ENCODE measurements at regions not wholly inside any gene's neighbourhood (a gene's known extent, or its start where the extent isn't known, plus 50 kb on each side); places are given as distances from the start of the nearest gene placed in this dataset.
"Not testable (repeated sequence)": the region's sequence is repeated elsewhere in the genome, so short reads cannot be mapped to it uniquely, and the experiment has no call there.

DNA sequence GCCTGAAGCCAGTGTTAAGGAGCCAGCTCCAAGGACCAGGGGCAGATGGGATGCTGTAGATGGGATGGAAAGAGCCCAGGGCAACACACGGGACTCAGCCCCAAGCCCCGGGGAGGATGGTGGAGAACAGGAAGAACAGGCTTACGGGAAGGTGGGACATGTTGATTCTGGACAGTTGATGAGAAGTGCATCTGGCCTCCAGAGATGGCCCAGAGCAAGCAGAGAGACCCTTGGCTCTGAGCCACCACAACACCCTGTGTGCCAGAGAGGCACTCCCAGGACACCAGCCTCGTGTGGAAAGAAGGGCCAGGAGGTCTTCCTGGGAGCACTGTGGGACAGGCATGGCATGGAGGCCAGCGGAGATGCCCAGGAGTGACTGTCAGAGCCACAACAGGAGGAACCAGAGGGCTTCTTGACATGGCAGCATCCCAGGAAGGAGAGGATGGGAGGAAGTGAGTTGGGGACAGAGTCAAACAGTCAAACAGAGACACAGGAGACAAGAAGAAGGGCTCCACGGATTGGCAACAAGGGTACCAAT is 156.3 kb upstream of the MVB12B start:
- no peak for DNase-seq (ENCODE audit: low read depth in 2 of 2)

DNA sequence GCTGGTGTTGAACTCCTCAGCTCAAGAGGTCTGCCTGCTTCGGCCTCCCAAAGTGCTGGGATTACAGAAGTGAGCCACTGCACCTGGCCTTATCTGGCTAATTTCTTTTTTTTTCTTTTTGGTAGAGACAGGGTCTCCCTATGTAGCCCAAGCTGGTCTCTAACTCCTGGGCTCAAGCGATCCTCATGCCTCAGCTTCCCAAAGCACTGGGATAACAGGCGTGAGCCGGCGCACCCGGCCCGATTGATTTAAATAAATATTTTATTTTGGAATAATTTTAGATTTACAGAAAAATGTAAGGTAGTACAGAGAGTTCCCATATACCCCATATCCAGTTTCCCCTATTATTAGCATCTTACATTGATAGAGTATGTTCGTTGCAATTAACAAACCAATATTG is 155.0 kb upstream of the MVB12B start:
- DNase-seq (ENCODE audit: low read depth in 2 of 2) = no peak

DNA sequence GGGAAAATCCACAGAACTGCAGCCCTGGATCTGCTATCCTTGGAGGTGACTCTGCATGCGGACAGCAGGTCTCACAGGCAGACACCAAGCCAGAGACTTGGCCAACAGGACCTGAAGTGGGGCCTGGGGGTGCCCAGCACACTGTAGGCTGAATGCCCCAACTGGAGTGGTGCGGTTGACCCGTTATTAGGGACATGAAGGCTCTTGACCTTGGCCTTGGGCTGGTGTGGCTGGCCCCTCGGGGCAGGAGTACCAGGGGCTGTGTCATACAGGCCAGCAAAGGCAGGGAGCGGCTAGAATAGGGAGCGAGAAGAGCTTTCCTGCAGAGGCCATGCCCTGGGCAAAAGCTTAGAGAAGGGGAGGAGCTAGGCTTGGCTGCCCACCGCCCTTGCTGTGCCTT is 153.2 kb upstream of the MVB12B start:
- DNase-seq (ENCODE audit: low read depth in 2 of 2) = no peak

DNA sequence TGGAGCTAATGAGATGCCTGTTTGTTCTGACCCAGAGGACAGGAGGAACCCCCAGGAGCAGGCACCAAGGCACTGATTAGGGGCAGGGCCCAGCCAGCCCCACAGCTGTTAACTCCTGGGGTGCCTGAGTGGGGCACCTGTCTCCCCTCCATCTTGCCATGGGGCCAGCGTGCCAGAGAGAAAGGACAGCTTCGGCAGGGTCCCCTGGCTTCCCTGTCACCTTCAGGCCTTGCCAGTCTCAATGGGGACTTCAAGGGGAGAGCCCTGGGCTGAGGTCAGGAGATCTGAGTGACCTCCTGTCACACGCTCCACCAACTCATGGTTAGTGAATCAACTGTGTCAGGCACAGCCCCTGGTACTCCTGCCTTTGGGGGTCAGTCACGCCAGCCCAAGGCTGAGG is 152.7 kb upstream of the MVB12B start:
- no peak for DNase-seq (ENCODE audit: low read depth in 2 of 2)

DNA sequence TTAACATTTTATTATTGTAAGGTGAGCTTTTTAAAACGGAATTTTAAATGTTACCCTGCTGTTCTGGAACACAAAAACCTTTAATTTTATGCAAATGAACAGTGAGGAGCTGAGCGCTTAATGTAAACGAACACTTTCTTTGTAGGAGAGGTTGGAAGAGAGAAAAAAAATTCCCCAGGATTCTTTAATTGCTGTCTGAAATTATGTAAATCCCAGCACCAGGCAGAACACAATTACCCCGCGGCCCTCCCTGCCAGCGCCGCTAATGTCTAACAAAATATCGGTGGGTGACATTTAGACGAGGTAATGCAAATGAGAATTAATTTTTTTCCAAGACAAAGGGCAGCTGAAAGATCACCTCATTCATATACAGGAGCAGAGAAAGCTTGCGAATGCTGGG is 143.4 kb upstream of the MVB12B start:
- no peak for DNase-seq (ENCODE audit: low read depth in 2 of 2)

DNA sequence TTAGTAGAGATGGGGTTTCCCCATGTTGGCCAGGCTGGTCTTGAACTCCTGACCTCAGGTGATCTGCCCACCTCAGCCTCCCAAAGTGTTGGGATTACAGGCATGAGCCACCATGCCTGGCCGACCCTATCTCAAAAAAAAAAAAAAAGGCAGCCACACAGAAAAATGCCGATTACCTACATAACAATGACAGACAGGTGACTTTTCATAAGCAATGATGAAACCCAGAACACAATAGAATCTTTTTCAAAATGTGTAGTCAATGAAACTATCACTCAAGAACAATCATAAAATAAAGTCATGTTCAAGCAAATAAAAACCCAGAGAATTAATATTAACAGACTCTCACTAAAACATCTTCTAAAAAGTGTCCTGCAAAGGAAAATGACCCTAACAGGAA is 135.6 kb upstream of the MVB12B start:
- not testable (repeated sequence) for DNase-seq (ENCODE audit: low read depth in 2 of 2)

DNA sequence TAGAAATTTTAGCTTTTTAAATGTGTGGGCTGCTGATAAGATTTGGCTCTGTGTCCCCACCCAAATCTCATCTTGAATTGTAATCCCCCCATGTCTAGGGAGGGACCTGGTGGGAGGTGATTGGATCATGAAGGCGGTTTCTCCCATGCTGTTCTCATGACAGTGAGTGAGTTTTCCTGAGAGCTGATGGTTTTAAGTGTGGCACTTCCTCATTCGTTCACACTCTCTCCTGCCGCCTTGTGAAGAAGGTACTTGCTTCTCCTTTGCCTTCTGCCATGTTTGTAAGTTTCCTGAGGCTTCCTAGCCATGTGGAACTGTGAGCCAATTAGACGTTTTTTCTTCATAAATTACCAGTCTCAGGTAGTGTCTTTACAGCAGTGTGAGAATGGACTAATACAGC is 127.8 kb upstream of the MVB12B start:
- DNase-seq (ENCODE audit: low read depth in 2 of 2) = no peak

DNA sequence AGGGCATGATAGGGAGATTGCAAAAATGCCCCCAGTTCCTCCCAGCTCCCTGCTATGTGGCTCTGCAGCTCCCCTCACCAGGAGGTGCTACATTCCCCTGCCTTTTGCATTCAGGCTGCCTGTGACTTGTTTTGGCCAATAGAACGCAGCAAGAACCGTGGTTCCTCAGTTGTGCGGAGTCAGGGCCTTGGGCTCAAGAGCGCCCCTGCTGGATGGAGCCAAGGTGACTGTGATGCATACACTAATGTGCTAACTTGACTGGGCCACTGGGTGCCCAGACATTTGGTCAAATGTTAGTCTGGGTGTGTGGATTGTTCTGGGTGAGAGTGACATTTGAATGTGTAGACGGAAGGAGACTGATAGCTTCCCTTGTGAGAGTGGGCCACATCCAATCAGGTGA is 123.3 kb upstream of the MVB12B start:
- no peak for DNase-seq (ENCODE audit: low read depth in 2 of 2)

DNA sequence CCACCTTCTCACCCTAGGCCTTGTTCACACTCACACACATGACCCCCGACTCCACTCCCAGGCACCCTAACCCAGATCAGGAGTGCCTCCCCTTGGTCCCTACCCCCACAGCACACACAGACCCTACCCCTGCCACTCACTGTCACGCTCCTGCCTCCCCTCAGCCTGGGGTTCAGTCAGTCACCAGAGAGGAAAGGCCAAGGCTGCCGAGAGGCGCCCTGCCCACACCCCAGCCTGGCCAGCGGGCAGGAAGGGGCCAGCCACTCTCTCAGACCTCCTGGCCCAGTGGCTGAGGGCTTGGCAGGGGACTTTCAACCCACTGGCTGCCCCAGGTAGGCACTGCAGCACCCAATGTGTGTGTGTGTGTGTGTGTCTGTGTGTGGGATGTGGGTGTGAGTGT is 122.4 kb upstream of the MVB12B start:
- no peak for DNase-seq (ENCODE audit: low read depth in 2 of 2)

DNA sequence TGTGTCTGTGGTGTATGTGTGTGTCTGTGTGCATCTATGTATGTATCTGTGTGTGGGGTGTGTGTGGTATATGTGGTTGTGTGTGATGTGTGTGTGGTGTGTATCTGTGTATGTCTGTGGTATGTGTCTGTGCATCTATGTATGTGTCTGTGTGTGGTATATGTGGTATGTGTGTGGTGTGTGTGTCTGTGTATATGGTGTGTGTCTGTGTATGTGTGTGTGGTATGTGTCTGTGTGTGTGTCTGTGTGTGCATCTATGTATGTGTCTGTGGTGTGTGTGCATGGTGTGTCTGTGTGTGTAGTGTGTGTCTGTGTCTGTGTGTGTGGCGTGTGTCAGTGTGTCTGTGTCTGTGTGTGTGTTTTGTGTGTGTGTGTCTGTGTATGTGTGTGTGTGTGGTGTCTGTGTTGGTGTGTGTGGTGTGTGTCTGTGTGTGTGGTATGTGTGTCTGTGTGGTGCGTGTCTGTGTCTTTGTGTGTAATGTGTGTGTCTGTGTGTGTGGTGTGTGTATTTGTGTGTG is 121.9 kb upstream of the MVB12B start:
- DNase-seq (ENCODE audit: low read depth in 2 of 2) = no peak

DNA sequence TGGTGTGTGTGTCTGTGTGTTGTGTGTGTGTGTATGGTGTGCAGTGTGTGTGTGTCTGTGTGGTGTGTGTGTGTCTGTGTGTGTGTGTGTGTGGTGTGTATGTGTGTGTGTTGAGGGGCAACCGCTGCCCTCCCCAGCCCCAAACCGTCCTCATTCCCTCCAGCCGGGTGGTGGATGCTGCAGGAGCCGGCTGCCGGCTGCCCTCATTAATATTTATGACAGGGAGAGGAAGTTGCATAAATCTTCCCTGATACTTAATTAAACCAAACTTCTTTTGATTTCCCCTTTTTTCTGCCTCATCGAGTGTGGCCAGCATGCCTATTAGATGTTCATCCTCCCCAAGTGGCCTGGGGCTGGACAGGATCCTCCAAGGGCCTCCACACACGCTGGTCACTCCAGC is 121.4 kb upstream of the MVB12B start:
- no peak for DNase-seq (ENCODE audit: low read depth in 2 of 2)

DNA sequence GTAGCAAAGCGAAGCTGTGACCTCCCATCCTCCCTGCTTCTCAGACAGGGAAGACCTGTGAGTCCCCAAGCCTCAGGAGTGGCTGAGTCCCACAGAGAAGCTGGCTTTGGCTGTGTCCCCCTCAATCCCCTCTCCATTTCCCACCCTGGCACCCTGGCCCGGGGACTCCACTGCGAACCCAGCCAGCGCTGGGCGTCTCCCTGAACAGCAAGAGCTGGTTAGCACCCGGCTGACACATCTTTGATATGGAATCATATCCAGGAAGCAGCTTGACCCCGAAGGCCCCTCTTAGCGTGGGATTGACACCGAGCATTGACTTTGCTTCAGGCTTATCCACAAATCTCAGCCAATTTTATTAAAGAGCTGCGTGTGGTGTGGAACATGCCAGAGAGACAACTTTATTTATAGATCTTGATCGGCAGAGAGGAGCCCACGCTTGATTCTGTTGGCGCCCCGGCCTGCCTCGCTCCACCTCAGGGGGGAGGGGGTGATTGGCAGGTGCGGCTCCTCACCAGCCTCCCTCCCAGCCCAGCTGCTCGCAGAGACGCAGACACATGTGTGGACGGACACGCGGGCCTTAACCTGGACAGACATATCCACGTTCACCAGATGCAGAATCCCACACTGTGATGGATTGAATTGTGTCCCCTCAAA is 120.7 kb upstream of the MVB12B start:
- no peak for DNase-seq (ENCODE audit: low read depth in 2 of 2)

DNA sequence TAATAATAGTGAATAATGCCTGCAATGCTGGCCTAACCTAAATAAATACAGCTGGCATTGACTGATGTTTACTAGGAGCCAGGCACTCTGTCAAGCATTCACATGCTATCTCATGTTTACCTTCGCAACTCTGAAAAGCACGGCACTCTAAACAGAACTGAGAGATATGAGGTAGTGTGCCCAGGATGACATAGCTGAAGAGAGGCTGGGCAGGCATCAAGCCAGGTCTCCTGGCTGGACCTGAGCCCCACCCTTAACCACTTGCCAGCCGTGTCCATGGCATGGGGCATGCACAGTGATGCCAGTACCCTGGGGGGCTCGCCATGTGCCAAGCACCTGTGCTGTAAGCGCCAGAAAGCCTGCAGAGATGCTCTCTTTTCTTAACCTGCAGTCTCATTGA is 119.4 kb upstream of the MVB12B start:
- no peak for DNase-seq (ENCODE audit: low read depth in 2 of 2)

DNA sequence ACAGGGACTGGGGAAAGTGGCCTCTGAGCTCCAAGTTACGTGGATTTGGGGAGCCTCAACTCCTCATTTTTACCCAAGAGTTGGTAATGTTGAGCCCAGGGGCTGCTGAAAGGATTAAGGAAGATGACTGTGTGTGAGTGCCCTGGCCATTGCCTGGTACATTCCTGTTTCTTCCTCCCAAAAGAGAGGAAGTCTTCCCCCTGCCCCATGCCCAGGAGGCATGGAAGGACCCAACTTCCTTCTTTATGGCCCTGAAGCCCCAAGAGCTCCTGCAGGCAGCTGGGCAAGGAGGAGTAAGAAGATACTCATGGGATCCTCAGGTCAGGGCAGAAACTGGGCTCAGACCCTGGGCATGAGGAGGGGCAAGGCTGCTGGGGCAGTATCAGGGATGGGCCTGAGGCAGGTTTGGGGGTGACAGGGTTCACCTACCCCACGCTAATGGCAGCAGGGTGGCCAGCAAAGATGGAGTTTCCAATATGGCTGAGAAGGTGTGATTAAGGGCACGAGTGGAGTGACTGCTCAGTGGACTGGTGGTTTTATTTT is 118.3 kb upstream of the MVB12B start:
- no peak for DNase-seq (ENCODE audit: low read depth in 2 of 2)

DNA sequence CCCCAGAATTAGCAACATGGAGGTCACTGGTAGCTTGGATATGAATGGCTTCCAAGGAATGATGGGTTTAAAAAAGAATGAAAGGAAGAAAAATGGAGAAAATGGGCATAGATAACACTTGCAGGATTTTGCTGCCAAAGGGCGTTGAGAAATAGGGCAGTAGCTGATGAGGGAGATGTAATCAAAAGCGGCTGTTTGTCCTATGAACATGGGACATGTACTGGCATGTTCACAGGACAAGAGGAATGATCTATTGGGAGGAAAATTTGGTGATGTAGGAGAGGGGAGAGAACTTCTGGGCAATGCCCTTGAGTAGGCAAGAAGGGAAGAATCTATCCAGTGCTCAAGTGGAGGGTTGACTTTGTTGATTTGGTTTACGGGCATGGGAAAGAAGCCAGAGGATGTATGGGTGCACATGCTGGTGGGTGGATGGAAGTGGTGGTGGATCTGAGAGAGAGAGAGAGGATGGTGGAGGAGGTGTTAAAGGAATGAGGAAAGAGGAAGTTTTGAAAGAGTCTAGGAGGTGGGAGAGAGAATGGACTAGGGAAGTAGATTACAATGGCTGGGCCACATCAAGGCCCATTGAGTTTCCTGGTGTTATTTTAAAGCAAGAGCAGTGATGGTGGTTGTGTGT is 115.1 kb upstream of the MVB12B start:
- DNase-seq (ENCODE audit: low read depth in 2 of 2) = no peak

DNA sequence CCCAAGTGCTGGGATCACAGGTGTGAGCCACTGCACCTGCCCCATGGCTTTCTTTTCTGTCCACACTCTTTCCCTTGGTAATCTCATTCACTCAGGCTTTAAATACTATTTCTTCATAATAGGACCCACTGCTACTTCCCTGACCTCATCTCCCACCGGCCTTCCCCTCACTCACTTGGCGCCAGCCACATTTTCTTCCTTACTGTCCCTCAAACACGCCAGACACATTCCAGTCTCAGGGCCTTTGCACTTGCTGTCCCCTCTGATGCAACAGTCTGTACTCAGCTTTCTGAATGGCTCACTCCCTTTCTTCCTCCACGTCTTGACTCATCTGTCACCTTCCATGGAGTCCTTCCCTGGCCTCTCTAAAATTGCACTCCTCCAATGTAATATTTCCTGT is 111.1 kb upstream of the MVB12B start:
- no peak for DNase-seq (ENCODE audit: low read depth in 2 of 2)

DNA sequence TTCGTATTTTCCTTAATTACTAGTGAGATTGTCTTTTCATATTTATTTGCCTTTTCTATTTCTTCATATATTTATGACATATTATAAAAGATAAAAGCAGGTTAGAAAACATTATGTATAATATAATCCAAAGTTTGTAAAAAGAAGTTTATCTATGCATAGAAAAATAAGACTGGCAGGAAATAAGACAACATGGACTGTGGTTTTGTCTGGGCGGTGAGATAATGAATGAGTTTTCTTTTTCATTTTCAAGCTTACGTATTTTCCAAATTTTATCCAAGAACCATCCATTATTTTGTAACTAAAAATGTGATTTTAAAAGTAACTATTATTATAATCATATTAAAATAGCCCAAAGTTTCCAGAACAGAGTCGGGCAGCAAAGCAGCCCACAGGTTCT is 109.8 kb upstream of the MVB12B start:
- no peak for DNase-seq (ENCODE audit: low read depth in 2 of 2)

DNA sequence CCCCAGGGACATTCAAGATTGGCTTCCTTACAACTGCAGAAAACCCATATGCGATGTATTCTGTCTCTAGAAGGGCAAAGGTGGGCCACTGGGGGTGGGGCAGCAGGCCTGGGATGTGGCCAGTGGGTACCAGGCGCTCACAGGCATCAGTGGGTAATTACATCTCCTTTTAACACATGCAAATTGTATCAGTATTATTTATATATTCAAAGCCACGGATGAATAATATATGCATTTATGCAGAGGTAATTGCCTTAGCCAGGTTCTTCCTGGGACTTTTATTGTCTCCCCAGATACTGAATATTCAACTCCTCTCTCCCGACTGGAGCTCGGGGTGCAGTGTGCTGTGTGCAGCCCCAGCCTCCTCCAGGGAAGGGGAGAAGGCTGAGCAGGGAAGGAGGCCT is 109.4 kb upstream of the MVB12B start:
- DNase-seq (ENCODE audit: low read depth in 2 of 2) = no peak

DNA sequence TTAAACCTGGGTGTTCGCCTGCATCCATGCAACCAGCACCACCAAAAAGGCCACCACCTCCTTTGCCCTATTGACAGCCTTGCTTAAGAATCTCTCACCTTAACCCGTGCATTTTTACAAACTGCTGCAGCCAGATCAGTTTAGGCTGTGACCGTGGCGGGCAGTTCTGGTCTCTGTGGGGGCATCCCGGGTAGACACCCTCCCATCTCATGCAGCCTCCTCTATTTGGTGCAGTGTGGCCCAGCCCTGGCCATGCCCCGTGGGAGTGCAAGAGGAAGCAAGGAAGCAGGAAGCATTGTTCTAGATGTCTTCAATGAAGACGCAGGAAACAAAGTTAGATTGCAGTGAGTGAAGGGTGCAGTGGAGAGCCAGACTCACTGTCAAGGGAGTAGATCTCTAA is 108.8 kb upstream of the MVB12B start:
- DNase-seq (ENCODE audit: low read depth in 2 of 2) = no peak

DNA sequence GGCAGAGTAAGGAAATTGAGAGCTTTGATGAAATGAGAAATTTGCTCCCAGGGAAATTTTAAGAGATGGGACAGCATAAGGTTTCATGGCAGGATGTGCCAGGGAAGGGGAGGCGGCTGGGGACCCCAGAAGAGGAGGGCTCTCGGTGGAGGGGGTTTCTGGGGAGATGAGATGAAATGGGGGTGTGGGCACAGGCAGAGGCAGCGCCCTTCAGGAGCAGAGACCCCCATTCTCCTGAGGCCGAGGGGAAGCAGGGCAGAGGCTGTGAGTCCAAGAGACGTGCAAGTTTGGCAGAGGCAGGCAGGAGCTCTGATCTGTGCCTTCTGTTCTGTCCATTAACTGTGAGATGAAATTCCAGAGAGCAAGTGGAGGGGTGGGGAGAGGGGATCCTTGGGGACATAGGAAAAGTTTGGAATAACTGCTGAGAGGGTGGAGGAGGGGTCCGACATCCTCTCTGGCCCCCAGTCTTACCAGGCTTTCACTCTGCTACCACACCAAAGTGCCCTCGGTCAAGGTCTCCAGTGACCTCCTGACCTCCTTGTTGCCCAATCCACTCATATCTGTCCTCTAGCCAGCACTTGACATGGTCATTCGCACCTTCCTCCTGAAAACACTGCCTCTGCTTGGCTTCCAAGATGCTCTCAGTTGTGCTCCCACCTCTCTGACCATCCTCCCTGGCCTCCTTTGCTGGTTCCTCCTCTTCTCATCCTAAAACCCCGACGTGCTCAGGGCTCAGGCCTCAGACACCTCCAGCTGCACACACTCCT is 108.1 kb upstream of the MVB12B start:
- no peak for DNase-seq (ENCODE audit: low read depth in 2 of 2)

DNA sequence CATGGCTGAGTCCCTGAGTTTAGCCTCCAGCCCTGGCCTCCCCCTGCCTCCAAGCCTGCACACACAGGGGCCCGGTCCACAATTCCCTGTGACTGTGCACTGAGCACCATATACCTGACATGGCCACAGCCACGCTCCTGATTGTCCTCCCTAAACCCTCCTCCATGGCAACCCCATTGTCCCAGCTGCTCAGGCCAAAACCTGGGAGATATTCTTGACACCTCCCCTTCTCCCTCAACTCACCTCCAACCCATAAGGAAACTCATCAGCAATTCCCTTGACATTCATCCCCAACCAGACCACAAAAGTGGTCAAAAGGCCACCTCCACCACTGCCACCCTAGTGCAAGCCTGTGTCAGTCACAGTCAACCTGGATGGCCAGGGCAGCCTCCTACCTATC is 107.5 kb upstream of the MVB12B start:
- DNase-seq (ENCODE audit: low read depth in 2 of 2) = no peak

DNA sequence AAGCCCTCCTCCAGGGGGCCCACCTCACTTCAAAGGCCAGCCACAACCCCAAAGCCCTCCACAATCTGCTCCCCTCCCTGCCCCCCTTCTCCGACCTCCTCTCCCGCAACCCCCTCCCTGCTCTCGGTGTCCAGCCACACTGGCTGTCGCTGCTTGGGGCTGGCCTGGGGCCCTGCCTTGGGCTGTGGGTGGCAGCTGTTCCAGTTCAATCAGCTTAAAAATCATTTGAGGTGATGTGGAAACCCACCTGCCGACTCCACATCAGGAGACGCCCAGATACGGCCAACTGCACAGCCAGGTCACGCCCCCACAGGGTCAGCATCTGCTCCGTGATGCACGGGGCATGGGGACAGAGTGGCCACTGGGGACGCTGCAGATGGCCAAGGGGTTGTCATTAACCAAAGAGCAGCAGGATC is 107.0 kb upstream of the MVB12B start:
- DNase-seq (ENCODE audit: low read depth in 2 of 2) = no peak

DNA sequence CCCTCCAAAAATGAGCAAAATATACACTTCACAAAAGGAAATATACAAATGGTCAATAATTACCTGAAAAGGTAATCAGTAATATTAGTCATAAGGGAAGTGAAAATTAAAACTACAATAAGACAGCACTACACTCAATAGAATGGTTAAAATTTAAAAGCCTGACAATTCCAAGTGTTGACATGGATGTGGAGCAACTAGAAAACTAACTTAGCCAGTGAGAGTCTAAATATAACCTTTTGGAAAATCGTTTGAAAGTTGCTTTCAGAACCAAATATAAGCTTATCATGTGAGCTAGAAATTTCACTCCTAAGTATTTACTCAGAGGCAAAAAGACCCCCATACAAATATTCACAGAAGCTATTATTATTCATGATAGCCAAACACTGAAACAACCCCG is 105.1 kb upstream of the MVB12B start:
- DNase-seq (ENCODE audit: low read depth in 2 of 2) = no peak
